ENCODE measurements at regions not wholly inside any gene's neighbourhood (a gene's known extent, or its start where the extent isn't known, plus 50 kb on each side); places are given as distances from the start of the nearest gene placed in this dataset.
"Not testable (repeated sequence)": the region's sequence is repeated elsewhere in the genome, so short reads cannot be mapped to it uniquely, and the experiment has no call there.

GRCh38 chr11:112714340-112714739, 246.9 kb upstream of the NCAM1 start:
- not testable (repeated sequence) for DNase-seq (ENCODE audit: low read depth)

DNA sequence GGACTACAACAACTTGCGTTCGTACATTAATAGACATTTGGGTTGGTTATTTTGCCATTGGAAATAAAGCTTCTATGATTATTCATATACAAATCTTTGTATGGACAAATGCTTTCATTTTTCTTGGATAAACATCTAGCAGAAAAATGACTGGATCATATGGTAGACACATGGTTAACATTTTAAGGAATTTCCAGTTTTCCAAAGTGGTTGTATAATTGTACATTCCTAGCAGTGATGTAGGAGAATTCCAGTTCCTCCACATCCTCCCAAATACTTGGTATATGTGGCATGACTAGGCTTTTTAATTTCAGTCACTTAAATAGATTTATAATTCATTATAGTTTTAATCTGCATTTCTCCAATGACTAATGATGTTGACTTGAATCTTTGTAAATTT, 246.2 kb upstream of the NCAM1 start:
- DNase-seq (ENCODE audit: low read depth) = no peak

- DNase-seq (ENCODE audit: low read depth) = no peak
Measured at GRCh38 chr11:112718483-112718882, 242.7 kb upstream of the NCAM1 start.

DNA sequence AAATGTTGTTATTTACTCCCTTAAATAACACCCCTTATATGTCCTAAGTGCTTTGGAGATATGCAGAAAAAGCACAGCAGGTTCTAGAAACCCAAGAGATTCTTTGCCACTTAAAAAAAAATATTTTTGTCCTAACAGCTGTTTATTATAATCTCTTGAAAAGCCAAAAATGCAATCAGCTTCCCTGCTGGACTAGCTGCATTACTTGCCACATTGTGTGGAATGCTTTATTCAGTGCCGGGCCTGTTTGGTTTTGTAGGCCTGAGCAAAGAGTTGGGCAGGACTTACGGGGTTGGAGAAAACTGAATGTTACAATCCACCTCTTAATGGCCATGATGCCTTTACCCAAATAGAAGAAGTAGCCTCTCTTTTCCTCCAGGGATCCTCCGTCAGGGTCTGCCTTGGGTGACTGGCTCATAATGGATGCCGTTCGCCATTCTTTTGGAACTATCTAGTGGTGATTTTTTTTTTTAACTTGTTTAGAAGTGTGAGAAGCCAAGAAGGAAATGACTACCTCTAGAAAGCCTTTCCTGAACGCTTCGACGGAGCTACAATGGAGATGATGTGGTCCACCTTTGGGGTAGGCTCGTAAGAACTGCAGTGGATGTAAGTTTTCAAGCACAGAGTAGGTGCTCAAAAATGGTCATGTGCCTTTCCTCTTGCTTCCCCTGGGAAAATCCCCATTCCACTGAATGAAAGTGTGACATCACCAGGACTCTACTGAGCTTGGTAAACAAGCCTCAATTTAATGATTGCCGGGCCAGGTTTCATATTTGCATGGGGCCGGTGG, 241.3 kb upstream of the NCAM1 start:
- DNase-seq (ENCODE audit: low read depth) = no peak

DNA sequence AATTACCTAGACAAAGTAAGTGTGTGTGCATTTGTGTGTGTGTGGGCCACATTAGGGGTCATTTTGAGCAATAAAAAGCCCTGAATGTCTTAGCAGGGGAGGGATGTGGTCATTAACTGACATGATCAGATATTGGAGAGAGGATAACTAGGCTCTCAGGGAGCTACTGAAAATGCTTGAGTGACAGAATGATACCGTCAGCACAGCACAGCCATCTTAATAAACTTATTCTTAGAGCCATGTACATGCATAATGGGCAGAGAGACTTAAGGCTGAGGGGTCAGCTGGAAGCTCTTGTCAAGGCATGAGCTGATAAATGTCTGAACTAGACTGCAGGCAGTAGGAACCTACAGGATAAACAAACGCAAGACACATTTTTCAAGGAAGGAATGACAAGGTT, 239.1 kb upstream of the NCAM1 start:
- DNase-seq (ENCODE audit: low read depth) = no peak

DNA sequence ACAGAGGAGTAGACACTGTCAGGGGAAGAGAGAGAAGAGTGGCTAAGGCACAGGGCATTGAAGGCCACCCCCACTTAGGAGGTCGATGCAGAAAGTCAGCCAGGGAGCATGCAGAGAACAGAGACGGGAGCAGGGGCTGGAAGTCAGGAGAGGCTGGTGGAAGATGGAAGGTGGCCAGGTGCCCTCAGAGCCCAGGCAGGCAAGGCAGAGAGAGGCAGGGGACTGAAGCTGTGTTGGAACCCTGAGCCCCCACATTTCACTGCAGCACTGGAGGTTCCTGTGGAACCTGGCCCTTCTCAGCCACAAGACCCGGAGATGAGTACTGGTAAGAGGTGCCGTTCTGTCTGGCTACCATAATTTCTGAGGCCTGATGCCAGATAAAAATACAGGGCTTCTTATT, 238.3 kb upstream of the NCAM1 start:
- DNase-seq (ENCODE audit: low read depth) = no peak

- no peak for DNase-seq (ENCODE audit: low read depth)
Measured at GRCh38 chr11:112723676-112724495, 237.3 kb upstream of the NCAM1 start.

DNA sequence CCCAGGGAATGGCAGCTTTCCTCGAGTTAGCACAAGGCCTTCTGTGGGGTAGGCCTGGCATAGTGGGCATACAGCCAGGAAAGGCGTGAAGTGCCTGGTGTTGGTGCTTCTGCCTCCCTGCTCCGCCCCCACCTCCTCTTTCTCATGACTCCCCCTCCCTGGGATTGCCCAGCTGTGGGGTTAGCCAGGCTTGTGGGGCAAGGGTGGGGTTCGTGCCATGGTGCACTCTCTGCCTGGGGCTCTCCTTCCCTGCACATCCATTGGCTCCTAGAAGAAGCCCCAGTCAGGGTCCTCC, 236.8 kb upstream of the NCAM1 start:
- DNase-seq (ENCODE audit: low read depth) = no peak

DNA sequence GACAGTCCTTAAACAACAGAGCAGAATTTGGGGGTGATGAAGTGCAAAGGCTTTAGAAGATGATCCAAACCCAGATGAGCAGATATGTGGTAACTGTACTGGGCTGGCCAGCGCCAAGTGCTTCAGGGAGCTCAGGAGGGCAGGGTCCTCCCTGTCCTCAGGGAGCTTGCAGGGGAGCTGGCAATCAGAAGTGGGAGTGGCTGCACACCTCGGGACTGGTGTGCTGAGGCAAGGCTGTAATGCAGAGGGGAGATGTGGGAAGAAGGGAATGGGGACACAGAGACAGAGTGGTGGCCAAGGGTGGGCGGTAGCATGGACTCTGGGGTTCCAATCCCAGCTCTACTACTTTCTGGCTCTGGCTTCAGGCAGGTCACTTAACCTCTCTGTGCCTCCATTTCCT, 235.6 kb upstream of the NCAM1 start:
- no peak for DNase-seq (ENCODE audit: low read depth)

- DNase-seq (ENCODE audit: low read depth) = no peak
Measured at GRCh38 chr11:112727341-112727841, 233.8 kb upstream of the NCAM1 start.

- DNase-seq (ENCODE audit: low read depth) = no peak
Measured at GRCh38 chr11:112728288-112728687, 232.9 kb upstream of the NCAM1 start.

- no peak for DNase-seq (ENCODE audit: low read depth)
Measured at GRCh38 chr11:112728716-112729115, 232.5 kb upstream of the NCAM1 start.

DNA sequence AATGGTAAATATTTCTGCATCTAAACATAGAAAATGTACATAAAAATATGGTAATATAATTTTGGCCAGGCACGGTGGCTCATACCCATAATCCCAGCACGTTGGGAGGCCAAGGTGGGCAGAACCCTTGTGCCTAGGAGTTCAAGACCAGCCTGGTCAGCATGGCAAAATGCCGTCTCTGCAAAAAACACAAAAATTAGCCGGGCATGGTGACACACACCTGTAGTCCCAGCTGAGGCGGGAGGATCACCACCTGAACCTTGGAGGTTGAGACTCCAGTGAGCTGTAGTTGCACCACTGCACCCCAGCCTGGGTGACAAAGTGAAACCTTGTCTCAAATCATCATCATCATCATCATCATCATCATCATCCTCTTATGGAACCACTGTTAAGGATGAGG, 230.6 kb upstream of the NCAM1 start:
- no peak for DNase-seq (ENCODE audit: low read depth)

GRCh38 chr11:112731538-112731937, 229.7 kb upstream of the NCAM1 start:
- no peak for DNase-seq (ENCODE audit: low read depth)

- DNase-seq (ENCODE audit: low read depth) = no peak
Measured at GRCh38 chr11:112732031-112732430, 229.2 kb upstream of the NCAM1 start.

DNA sequence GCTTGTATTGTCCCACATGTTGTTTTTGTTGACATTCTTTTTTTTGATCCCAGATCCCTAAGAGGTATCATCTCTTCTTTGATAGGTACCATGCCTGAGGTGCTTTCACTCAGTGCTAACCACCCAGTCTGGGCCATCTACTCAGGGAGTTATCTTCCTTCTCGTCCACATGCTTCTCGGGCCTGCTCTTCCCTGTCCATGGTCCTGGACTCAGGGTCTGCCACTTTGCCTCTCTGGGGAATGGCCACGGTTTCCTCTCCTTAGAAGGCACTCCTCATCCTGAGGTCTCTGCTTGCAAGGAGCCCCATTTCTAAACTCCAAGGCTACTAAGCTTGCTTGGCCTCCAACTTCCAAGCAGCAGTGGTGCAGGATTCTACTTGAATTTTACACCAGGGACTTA, 227.0 kb upstream of the NCAM1 start:
- DNase-seq (ENCODE audit: low read depth) = no peak

DNA sequence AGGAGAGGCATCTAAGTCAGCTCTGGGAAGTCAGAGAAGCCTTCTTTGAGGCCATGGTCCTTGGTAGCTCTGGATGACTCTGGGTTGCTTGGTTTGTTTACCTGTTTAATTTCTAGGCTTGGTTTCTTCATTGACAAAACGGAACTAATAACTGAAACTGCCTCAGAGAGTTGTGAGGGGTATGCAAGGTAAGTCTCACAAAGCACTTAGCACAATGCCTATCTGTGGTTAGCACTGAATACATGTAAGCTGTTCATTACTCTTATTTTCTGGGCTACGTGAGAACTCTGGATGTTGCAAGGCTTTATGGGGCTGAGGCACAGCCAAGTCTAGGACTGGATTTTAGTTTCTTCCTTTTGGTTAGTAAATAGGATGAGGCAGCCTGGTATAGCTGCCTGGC, 225.8 kb upstream of the NCAM1 start:
- DNase-seq (ENCODE audit: low read depth) = no peak

- DNase-seq (ENCODE audit: low read depth) = no peak
Measured at GRCh38 chr11:112744041-112744440, 217.2 kb upstream of the NCAM1 start.

GRCh38 chr11:112745973-112746372, 215.2 kb upstream of the NCAM1 start:
- no peak for DNase-seq (ENCODE audit: low read depth)

DNA sequence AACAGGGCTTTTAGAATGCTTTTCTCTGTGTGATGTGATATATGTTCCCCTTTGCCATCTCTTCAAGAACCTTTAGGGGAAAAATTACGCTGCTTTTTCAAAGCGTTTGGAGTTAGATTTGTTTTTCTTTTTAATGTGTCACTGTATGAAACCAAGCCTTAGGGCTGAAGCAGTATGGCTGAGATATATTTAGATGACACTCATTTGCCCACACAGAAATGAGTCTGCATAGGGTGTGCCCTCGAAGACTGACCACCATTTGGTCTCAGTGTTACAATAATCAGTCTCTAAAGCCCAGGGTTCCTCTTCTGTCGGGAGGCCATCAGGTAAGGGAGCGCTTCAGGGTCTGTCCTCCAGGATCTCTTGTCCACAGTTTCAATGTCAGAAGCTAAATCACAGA, 213.0 kb upstream of the NCAM1 start:
- no peak for DNase-seq (ENCODE audit: low read depth)

DNA sequence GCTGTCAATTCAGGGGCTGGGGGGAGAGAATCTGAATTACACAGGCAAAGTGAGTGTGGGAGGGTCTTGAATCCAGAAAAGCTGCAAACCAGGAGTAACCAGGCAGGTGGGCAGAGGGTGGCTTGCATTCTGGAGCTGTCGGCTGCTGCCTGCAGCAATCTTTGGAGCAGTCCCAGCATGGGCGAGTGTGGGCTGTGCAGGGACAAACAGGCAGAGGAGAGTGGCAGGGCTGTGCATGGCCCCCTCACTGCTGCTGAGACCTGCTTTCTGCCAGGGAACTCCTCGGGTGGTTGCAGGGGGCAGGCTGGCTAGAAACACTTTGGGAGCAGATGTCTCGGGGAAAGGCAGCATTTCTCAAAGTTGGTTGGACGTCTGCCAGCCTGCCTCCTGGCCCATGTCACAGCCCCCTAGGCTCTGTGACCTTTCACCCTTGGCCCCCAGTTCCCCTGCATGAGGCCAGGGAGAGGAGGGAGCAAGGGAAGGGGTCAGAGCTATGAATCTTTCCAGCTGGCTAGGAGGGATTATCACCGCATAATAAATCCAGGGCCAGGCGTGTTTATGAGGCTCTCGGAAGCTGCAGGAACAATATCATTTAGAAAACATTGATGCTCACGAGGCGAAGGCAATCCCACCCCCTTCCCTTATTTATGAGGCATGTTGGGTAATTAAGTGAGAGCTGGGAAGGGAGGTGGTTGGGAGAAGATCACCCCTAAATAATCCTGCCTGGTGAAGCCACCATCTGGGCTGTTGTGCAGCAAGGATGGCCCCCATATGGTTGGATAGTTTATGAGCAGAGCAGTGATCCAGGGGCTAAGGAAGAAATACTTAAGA, 212.3 kb upstream of the NCAM1 start:
- DNase-seq (ENCODE audit: low read depth) = no peak

DNA sequence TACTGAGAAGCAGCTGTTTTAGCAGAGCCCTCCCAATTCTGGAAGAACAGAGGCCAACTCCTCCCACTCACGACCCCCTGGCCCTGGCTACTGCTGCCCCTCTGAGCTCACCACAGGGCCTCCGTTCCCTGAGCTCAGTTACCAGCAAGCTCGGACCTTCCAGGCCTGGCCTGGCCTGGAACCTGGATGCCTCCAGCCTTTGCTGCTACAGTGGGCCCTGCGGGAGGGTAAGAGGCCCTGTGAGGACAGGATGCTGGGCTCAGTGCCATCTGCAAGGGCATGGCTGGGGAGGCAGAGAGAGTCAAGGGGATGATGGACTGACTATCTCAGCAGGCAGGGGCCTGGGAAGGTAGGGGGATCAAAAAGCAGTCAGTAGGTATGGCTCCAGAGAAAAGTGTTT, 209.9 kb upstream of the NCAM1 start:
- no peak for DNase-seq (ENCODE audit: low read depth)

DNA sequence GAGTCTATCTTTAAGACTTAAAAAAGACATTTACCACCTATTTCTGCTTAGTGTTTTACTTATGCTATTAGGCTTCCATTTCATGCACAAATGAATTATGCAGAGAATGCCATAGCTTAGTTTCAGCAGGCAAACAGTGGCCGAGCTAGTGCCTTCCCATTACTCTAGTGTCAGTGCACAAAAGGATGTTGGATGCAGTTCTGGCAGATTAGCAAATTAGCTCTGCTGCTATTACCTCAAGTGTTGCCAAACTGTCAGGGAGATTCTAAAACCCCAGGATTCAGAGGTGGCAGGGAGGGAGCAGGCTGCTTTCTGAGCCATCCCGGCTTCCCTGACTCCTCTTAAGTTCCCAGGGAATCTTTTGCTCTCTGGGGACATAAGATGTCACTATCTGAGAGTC, 209.4 kb upstream of the NCAM1 start:
- DNase-seq (ENCODE audit: low read depth) = no peak

All from activated T-cell treated with anti-CD3 and anti-CD28 coated beads for 24 hours (primary cell).